ENCODE measurements at regions not wholly inside any gene's neighbourhood (a gene's known extent, or its start where the extent isn't known, plus 50 kb on each side); places are given as distances from the start of the nearest gene placed in this dataset.

DNA sequence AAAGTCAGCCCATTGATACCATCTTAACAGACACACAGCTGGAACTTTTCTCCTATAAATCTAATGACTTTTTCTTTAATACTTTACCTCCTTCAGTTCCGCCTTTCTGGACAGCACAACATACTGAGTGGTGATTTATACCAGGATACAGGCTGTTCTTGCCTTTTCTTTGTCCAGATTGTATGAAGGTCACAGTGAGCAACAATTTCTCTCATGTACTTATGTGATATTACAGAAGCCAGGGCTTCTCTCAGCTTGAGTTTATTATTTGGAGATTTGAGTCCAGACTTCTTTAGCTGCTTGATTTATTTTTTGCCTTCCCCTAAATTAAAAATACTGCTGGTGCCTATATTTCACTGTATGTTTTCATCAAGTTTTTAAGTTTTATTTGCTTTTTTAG, 976.0 kb downstream of the ROBO2 start:
- no peak for TF ChIP-seq CTCF (conservative IDR thresholded peaks at IDR 0.05; ENCODE audit: low read depth, low read length)
- no peak for DNase-seq (ENCODE audit: low read depth)
- H3K4me3 ChIP-seq (ENCODE audit: low read length), result no peak overlapping the region

DNA sequence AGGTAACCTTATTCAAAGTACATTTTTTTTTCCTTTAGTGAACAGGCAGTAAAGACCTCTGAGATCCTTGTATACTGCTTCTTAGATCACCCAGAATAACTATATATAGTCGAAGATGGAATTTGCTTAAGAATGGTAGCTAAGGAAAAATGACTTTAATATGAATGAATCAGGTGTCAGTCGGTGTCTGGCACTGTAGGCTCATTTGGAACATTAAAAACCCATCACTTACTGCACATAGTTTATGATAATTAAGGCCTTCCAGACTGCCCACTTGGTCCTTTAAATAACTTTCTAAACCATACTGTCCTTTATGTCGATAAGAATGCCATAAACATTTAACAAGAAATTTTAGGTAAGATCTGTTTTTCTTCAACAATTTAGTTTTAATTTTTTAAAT, 981.8 kb downstream of the ROBO2 start:
- no peak overlapping the region for H3K4me3 ChIP-seq (ENCODE audit: low read length)
- peak; percentile 30 for DNase-seq (ENCODE audit: low read depth)
- TF ChIP-seq CTCF (conservative IDR thresholded peaks at IDR 0.05; ENCODE audit: low read depth, low read length), result no peak

DNA sequence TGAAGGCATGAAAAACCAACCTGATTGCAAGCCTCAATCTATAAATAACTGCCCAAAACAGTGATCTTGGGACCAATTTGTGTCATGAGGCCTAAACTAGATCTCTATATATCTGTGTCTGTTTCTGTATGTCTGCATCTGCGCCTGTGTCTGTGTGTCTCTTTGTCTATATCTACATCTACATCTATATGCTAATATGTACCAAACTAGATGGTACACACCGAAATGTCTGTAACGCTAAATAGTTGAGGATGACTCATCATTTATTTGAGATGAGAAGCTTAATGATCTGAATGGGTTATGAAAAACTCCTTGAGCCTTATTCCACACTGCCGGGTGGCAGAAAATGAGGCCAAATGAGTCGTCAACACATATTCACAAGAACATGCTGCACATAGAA, 982.3 kb downstream of the ROBO2 start:
- DNase-seq (ENCODE audit: low read depth), result peak; percentile 16
- no peak overlapping the region for H3K4me3 ChIP-seq (ENCODE audit: low read length)
- TF ChIP-seq CTCF (conservative IDR thresholded peaks at IDR 0.05; ENCODE audit: low read depth, low read length), result no peak

GRCh38 chr3:78023257-78023656, 983.4 kb downstream of the ROBO2 start:
- H3K4me3 ChIP-seq (ENCODE audit: low read length), result no peak overlapping the region
- no peak for TF ChIP-seq CTCF (conservative IDR thresholded peaks at IDR 0.05; ENCODE audit: low read depth, low read length)
- no peak for DNase-seq (ENCODE audit: low read depth)

GRCh38 chr3:78025916-78026315, 986.0 kb downstream of the ROBO2 start:
- no peak overlapping the region for H3K4me3 ChIP-seq (ENCODE audit: low read length)
- TF ChIP-seq CTCF (conservative IDR thresholded peaks at IDR 0.05; ENCODE audit: low read depth, low read length), result no peak
- no peak for DNase-seq (ENCODE audit: low read depth)

DNA sequence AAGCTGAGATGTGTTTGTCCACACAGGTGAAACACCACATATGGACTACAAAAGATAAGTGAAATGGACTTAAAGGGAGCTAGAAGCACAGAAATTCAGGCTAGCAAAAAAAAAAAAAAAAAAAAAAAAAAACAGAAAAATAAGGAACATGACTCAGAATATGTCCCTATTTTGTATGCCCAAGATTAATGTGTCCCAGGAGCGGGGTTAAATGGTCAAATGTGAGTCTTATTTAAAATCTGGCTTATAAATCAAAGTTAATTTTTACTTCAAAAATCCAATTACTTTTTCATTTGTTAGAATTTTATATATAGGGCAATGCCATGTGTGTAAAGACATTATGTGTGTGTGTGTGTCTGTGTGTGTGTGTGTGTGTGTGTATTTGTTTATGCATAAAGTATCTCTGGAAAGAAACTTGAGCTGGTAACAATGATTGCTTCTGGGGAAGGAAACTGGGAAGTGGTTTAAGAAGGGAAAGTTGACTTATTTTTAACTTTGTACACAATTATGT, 986.5 kb downstream of the ROBO2 start:
- DNase-seq (ENCODE audit: low read depth), result no peak
- TF ChIP-seq CTCF (conservative IDR thresholded peaks at IDR 0.05; ENCODE audit: low read depth, low read length), result no peak
- no peak overlapping the region for H3K4me3 ChIP-seq (ENCODE audit: low read length)

- no peak for DNase-seq (ENCODE audit: low read depth)
- H3K4me3 ChIP-seq (ENCODE audit: low read length), result no peak overlapping the region
- TF ChIP-seq CTCF (conservative IDR thresholded peaks at IDR 0.05; ENCODE audit: low read depth, low read length), result no peak
Observed at GRCh38 chr3:78029775-78030174, 989.9 kb downstream of the ROBO2 start.

Data from retinal pigment epithelial cell (primary cell).